ENCODE measurements at regions not wholly inside any gene's neighbourhood (a gene's known extent, or its start where the extent isn't known, plus 50 kb on each side); places are given as distances from the start of the nearest gene placed in this dataset.
"Not testable (repeated sequence)": the region's sequence is repeated elsewhere in the genome, so short reads cannot be mapped to it uniquely, and the experiment has no call there.

GRCh38 chr1:229151412-229151811 is 119.5 kb upstream of the RAB4A start:
- H3K27me3 Mint-ChIP-seq; H3K9me3 Mint-ChIP-seq; DNase-seq; H3K36me3 Mint-ChIP-seq (ENCODE audit: low read depth); H3K4me1 Mint-ChIP-seq; CTCF ChIA-PET; H3K4me3 Mint-ChIP-seq; H3K27ac Mint-ChIP-seq; POLR2A ChIA-PET: not testable (repeated sequence)

GRCh38 chr1:229152311-229152710 is 118.6 kb upstream of the RAB4A start:
- H3K4me3 Mint-ChIP-seq, result no peak overlapping the region
- H3K27ac Mint-ChIP-seq, result no peak overlapping the region
- ChIA-PET CTCF (no interaction called here), POLR2A (no interaction called here)
- no peak for DNase-seq
- H3K36me3 Mint-ChIP-seq (ENCODE audit: low read depth), result no peaks in the 10 kb centered on the region
- no peaks in the 10 kb centered on the region for H3K9me3 Mint-ChIP-seq
- peaks cover 2% of the 10 kb centered on the region for H3K27me3 Mint-ChIP-seq
- peaks cover 7% of the 10 kb centered on the region for H3K4me1 Mint-ChIP-seq

GRCh38 chr1:229153955-229154548 is 116.9 kb upstream of the RAB4A start:
- CTCF ChIA-PET, result interaction anchor here (0.6 kb wide), 1 partner anchor 7 kb away, joined by 4 read pairs; no protein-coding TSS in a partner anchor

GRCh38 chr1:229154811-229155210 is 116.1 kb upstream of the RAB4A start:
- Mint-ChIP-seq H3K36me3 (ENCODE audit: low read depth) (no peaks in the 10 kb centered on the region), H3K27me3 (peaks cover 2% of the 10 kb centered on the region), H3K4me3 (no peak overlapping the region), H3K4me1 (peaks cover 9% of the 10 kb centered on the region), H3K9me3 (no peaks in the 10 kb centered on the region), H3K27ac (no peak overlapping the region)
- POLR2A ChIA-PET, result no interaction called here
- no peak for DNase-seq
- CTCF ChIA-PET, result interaction anchor here (1.3 kb wide), 1 partner anchor 73 kb away, joined by 4 read pairs; no protein-coding TSS in a partner anchor

More at GRCh38 chr1:229153955-229154548, 116.9 kb upstream of the RAB4A start:
- POLR2A ChIA-PET, result no interaction called here
- Mint-ChIP-seq H3K4me3 (no peak overlapping the region), H3K27me3 (peaks cover 2% of the 10 kb centered on the region), H3K9me3 (no peaks in the 10 kb centered on the region), H3K4me1 (peaks cover 9% of the 10 kb centered on the region), H3K27ac (no peak overlapping the region), H3K36me3 (ENCODE audit: low read depth) (no peaks in the 10 kb centered on the region)
- no peak for DNase-seq

GRCh38 chr1:229155472-229155871 is 115.4 kb upstream of the RAB4A start:
- no peak overlapping the region for H3K4me3 Mint-ChIP-seq
- POLR2A ChIA-PET, result no interaction called here
- DNase-seq, result no peak
- no peaks in the 10 kb centered on the region for H3K36me3 Mint-ChIP-seq (ENCODE audit: low read depth)
- H3K27ac Mint-ChIP-seq, result no peak overlapping the region
- H3K27me3 Mint-ChIP-seq, result peaks cover 2% of the 10 kb centered on the region
- H3K9me3 Mint-ChIP-seq, result no peaks in the 10 kb centered on the region
- CTCF ChIA-PET, result interaction anchor here (1.3 kb wide), 1 partner anchor 72 kb away, joined by 4 read pairs; no protein-coding TSS in a partner anchor
- peaks cover 9% of the 10 kb centered on the region for H3K4me1 Mint-ChIP-seq

- H3K36me3 Mint-ChIP-seq (ENCODE audit: low read depth), result no peaks in the 10 kb centered on the region
- H3K4me1 Mint-ChIP-seq, result peaks cover 9% of the 10 kb centered on the region
- H3K27ac Mint-ChIP-seq, result no peak overlapping the region
- peaks cover 1% of the 10 kb centered on the region for H3K27me3 Mint-ChIP-seq
- POLR2A ChIA-PET, result no interaction called here
- no peak overlapping the region for H3K4me3 Mint-ChIP-seq
- CTCF ChIA-PET, result interaction anchor here (0.6 to 1.0 kb wide), 2 partner anchors 34 to 422 kb away, joined by 3 to 4 read pairs; partner anchors contain the start of gene RHOU
- DNase-seq, result no peak
- no peaks in the 10 kb centered on the region for H3K9me3 Mint-ChIP-seq
Observed at GRCh38 chr1:229156872-229157271, 114.0 kb upstream of the RAB4A start.

- POLR2A ChIA-PET, result no interaction called here
- CTCF ChIA-PET, result interaction anchor here (0.6 kb wide), 1 partner anchor 423 kb away, joined by 4 read pairs; the partner anchor contains the start of gene RHOU
- no peaks in the 10 kb centered on the region for H3K27me3 Mint-ChIP-seq
Observed at GRCh38 chr1:229157480-229157879, 113.4 kb upstream of the RAB4A start.

GRCh38 chr1:229158341-229158921 is 112.5 kb upstream of the RAB4A start:
- no peak overlapping the region for H3K4me3 Mint-ChIP-seq
- no peaks in the 10 kb centered on the region for H3K36me3 Mint-ChIP-seq (ENCODE audit: low read depth)
- H3K9me3 Mint-ChIP-seq, result no peaks in the 10 kb centered on the region
- DNase-seq, result no peak
- no peaks in the 10 kb centered on the region for H3K27me3 Mint-ChIP-seq
- H3K4me1 Mint-ChIP-seq, result peaks cover 9% of the 10 kb centered on the region
- POLR2A ChIA-PET, result no interaction called here
- no peak overlapping the region for H3K27ac Mint-ChIP-seq
- CTCF ChIA-PET, result interaction anchor here (1.4 kb wide), 1 partner anchor 69 kb away, joined by 5 read pairs; no protein-coding TSS in a partner anchor

More at GRCh38 chr1:229157480-229157879, 113.4 kb upstream of the RAB4A start:
- Mint-ChIP-seq H3K36me3 (ENCODE audit: low read depth) (no peaks in the 10 kb centered on the region), H3K4me3 (no peak overlapping the region), H3K4me1 (peaks cover 9% of the 10 kb centered on the region), H3K27ac (no peak overlapping the region), H3K9me3 (no peaks in the 10 kb centered on the region)
- DNase-seq, result no peak

- no peaks in the 10 kb centered on the region for H3K36me3 Mint-ChIP-seq (ENCODE audit: low read depth)
- H3K4me3 Mint-ChIP-seq, result no peak overlapping the region
- H3K4me1 Mint-ChIP-seq, result peaks cover 9% of the 10 kb centered on the region
- H3K9me3 Mint-ChIP-seq, result no peaks in the 10 kb centered on the region
- ChIA-PET CTCF (interaction anchor here (0.5 to 1.4 kb wide), 2 partner anchors 68 to 338 kb away, joined by 3 to 5 read pairs; no protein-coding TSS in a partner anchor), POLR2A (no interaction called here)
- no peak overlapping the region for H3K27ac Mint-ChIP-seq
- DNase-seq, result no peak
- H3K27me3 Mint-ChIP-seq, result no peaks in the 10 kb centered on the region
Observed at GRCh38 chr1:229158927-229159326, 112.0 kb upstream of the RAB4A start.

- POLR2A ChIA-PET, result no interaction called here
- H3K36me3 Mint-ChIP-seq (ENCODE audit: low read depth), result no peaks in the 10 kb centered on the region
- CTCF ChIA-PET, result interaction anchor here (0.5 to 1.4 kb wide), 2 partner anchors 67 to 339 kb away, joined by 3 to 5 read pairs; no protein-coding TSS in a partner anchor
- no peak overlapping the region for H3K27ac Mint-ChIP-seq
- H3K9me3 Mint-ChIP-seq, result no peaks in the 10 kb centered on the region
- no peak for DNase-seq
- no peaks in the 10 kb centered on the region for H3K27me3 Mint-ChIP-seq
- H3K4me3 Mint-ChIP-seq, result no peak overlapping the region
- H3K4me1 Mint-ChIP-seq, result peaks cover 9% of the 10 kb centered on the region
Observed at GRCh38 chr1:229159668-229160544, 111.0 kb upstream of the RAB4A start.

GRCh38 chr1:229161740-229162139 is 109.2 kb upstream of the RAB4A start:
- POLR2A ChIA-PET, result no interaction called here
- Mint-ChIP-seq H3K4me3 (no peak overlapping the region), H3K27ac (no peak overlapping the region), H3K4me1 (peaks cover 7% of the 10 kb centered on the region), H3K27me3 (no peaks in the 10 kb centered on the region), H3K9me3 (no peaks in the 10 kb centered on the region), H3K36me3 (ENCODE audit: low read depth) (no peaks in the 10 kb centered on the region)
- CTCF ChIA-PET, result interaction anchor here (0.6 to 1.5 kb wide), 5 partner anchors 8 to 126 kb away, joined by 3 to 4 read pairs (median 4); no protein-coding TSS in a partner anchor
- no peak for DNase-seq

- no peak overlapping the region for H3K27ac Mint-ChIP-seq
- no peak overlapping the region for H3K4me3 Mint-ChIP-seq
- CTCF ChIA-PET, result interaction anchor here (0.6 to 1.5 kb wide), 3 partner anchors 22 to 1916 kb away, joined by 3 to 4 read pairs (median 3); no protein-coding TSS in a partner anchor
- H3K36me3 Mint-ChIP-seq (ENCODE audit: low read depth), result no peaks in the 10 kb centered on the region
- H3K4me1 Mint-ChIP-seq, result peaks cover 7% of the 10 kb centered on the region
- no peaks in the 10 kb centered on the region for H3K27me3 Mint-ChIP-seq
- DNase-seq, result no peak
- POLR2A ChIA-PET, result no interaction called here
- no peaks in the 10 kb centered on the region for H3K9me3 Mint-ChIP-seq
Observed at GRCh38 chr1:229162825-229163515, 107.9 kb upstream of the RAB4A start.

Data from activated CD4-positive, alpha-beta memory T cell treated with anti-CD3 and anti-CD28 coated beads, Interleukin-2, amount 10 ng/mL, durations not matched to agents 7 days and 5 days (primary cell).